Urinary bladder (tissue), 3 donors: ENCODE measurements at regions not wholly inside any gene's neighbourhood (a gene's known extent, or its start where the extent isn't known, plus 50 kb on each side); places are given as distances from the start of the nearest gene placed in this dataset.

ENCODE experiments used
- DNase-seq: peaks from one replicate; pipeline ENCODE4 v3.0.0-alpha.2; 2015; ENCODE audit errors: extremely low spot score
- H3K27ac ChIP-seq: one replicate; pipeline ENCODE4 v1.5.1; 2013; ENCODE audit warnings: low read depth, mild to moderate bottlenecking, moderate library complexity
- H3K36me3 ChIP-seq: one replicate; pipeline ENCODE4 v1.6.1; 2013; ENCODE audit warnings: mild to moderate bottlenecking, moderate library complexity; ENCODE audit not compliant: insufficient read depth
- H3K4me1 ChIP-seq: one replicate; pipeline ENCODE4 v1.6.1; 2013; ENCODE audit warnings: mild to moderate bottlenecking, moderate library complexity; ENCODE audit not compliant: insufficient read depth
- H3K4me3 ChIP-seq: one replicate; pipeline ENCODE4 v1.5.1; 2013; ENCODE audit warnings: low read depth, low read length
- WGBS: extraction: QIAGEN DNeasy Blood & Tissue Kit; methylation state at CpG from one replicate; pipeline ENCODE4 v1.1.7; 2013; 5-methylcytosine and 5-hydroxymethylcytosine counted together
- donor health status: healthy with polysubstance abuse.
- donor health status: healthy.

DNA sequence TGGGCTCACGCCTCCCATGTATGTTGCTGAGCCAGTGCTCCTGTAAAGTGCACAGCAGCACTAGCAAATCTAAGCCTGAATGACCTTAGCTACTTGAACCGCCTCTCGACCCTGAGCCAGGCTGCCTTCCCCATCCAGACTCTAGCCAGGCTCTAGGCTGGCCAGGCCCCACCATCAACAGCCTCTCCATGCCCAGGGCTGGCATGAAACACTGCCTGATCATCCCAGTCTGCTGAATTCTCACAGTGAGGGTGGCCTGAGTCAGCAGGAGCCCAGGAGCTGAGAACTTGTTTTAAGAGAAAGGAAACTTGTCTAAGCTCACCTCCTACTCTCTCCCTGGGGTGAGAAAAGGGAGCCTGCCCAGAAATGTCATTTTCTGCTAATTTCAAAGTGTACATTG, 733.3 kb downstream of the PTPRU start:
- H3K4me1 ChIP-seq = no peaks in the 10 kb centered on the region
- no peak overlapping the region for H3K27ac ChIP-seq
- WGBS = 74% methylated on average over 3 of the region's 3 CpGs
- no peaks in the 10 kb centered on the region for H3K36me3 ChIP-seq
- no peak overlapping the region for H3K4me3 ChIP-seq
- DNase-seq = no peak

DNA sequence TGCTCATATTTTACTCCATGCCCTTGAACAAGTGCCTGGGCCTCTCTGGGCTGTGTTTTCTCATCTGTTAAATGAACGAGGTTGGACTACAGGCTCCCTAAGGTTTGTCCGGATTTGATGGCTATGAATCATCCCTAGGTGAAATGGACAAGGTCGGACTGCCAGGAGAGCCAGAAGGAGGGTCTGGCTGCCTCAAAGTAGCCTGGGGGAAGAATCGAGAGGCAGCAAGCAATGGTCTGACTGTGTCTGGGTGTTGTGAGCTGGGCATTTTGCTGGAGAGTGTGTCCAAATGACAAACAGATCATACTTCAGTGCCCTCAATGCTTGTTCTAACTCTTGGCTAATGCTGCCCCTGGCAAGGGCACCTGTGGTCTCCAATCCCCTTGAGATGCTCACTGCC, 730.9 kb downstream of the PTPRU start:
- Histone ChIP-seq H3K27ac (no peak overlapping the region), H3K4me1 (no peaks in the 10 kb centered on the region), H3K4me3 (no peak overlapping the region), H3K36me3 (no peaks in the 10 kb centered on the region)
- DNase-seq = no peak
- 57% methylated on average over 4 of the region's 4 CpGs for WGBS

DNA sequence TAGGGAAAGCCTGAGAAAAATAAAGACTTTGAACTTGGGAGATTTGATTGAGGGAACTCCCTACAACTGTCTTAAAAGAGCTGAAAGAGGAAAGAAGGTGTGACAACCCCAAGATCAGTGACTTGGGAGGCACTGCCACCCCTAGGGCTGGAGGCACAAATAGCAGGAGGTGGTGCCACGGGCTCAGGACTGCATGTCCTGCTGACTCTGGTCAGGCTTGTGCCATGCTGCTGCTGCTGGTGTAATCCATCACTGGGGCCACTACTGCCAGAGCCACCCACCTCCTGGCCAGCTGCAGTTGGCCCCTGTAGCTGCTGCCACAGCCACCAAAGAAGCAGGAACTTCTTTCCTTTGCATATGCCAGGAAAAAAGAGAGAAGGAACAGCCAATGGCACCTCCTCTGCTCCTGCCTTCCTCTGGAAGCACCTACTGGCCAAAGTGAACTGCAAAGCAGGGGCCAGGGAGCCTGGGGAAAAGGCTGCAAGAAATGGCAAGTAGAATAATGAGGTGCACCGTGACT, 730.3 kb downstream of the PTPRU start:
- Histone ChIP-seq H3K4me1 (no peaks in the 10 kb centered on the region), H3K27ac (no peak overlapping the region), H3K4me3 (no peak overlapping the region), H3K36me3 (no peaks in the 10 kb centered on the region)
- WGBS = 70% methylated on average over 2 of the region's 2 CpGs
- no peak for DNase-seq

DNA sequence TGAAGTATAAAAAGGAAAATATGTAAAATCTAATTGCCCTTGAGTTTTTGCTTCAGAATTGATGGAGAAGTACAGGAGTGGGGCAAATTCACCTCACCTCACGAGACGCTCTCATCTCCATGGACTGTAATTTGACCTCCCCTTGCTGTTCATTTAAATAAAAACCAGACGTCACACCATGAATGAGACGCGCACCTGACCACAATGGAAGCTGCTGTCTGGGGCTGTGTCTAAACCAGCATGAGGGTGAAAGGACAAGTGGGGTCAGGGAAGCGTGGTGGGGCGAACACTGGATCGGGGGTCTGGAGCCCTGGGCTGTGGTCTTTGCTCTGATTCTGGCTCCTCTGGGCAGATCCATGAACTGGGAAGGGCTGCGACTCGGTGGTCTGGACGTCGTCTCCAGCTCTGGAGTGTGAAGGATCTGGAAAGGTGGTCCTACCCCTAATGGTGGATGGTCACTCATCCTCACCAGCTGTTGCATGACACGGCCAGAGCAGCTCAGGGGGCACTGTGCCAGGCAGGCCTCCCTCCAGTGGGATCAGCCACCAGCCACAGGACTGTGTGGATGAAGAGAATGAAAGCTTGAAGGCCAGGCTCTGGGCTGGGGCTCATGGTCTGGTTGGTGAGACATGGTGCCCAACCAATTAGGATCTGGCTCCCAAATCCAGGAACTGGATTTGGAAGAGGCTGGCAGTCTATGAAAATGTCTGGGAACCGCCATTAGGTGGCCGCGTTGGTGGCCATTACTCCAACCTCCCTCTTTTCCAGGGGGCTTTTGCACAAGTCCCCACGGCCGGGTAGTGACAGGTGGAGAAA, 728.6 kb downstream of the PTPRU start:
- no peaks in the 10 kb centered on the region for H3K4me1 ChIP-seq
- H3K36me3 ChIP-seq = no peaks in the 10 kb centered on the region
- H3K4me3 ChIP-seq = no peak overlapping the region
- no peak overlapping the region for H3K27ac ChIP-seq
- 68% methylated on average over 18 of the region's 18 CpGs for WGBS
- no peak for DNase-seq

GRCh38 chr1:29963946-29964345, 727.6 kb downstream of the PTPRU start:
- 67% methylated on average over 7 of the region's 7 CpGs for WGBS
- no peaks in the 10 kb centered on the region for H3K4me1 ChIP-seq
- H3K36me3 ChIP-seq = no peaks in the 10 kb centered on the region
- H3K4me3 ChIP-seq = no peak overlapping the region
- no peak overlapping the region for H3K27ac ChIP-seq
- DNase-seq = no peak

DNA sequence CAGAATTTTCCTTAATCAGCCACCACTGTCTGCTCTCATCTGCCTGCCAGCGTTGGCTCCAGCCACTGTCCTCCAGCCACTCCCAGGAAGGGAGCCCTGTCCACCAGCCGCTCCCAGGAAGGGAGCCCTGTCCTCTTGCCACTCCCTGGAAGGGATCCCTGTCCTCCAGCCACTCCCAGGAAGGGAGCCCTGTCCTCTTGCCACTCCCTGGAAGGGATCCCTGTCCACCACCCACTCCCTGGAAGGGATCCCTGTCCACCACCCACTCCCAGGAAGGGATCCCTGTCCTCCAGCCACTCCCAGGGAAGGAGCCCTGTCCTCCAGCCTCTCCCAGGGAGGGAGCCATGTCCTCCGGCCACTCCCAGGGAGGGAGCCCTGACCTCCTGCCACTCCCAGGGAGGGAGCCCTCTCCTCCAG, 726.5 kb downstream of the PTPRU start:
- 55% methylated on average over 3 of the region's 3 CpGs for WGBS
- no peaks in the 10 kb centered on the region for H3K4me1 ChIP-seq
- DNase-seq = no peak
- no peak overlapping the region for H3K4me3 ChIP-seq
- H3K27ac ChIP-seq = no peak overlapping the region
- no peaks in the 10 kb centered on the region for H3K36me3 ChIP-seq

DNA sequence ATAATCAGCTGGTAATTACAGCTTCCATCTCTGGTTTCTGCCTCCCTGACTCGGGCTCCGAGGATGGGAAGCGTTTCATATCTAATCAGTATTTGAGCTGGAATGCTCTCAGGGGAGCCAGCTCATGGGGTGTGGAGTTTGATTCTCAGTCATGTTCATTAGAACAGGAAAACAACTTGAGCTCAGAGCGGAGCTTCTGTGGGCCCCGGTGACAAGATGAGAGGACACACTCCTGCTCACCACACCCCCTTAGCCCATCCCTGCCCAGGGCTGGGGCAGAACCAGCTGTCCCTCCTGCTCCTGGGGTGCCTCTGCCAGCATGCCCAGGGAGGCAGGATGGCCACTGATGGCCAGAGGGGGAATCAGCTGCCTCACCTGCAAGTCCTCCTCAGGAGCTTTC, 726.0 kb downstream of the PTPRU start:
- no peak overlapping the region for H3K4me3 ChIP-seq
- H3K27ac ChIP-seq = no peak overlapping the region
- WGBS = 38% methylated on average over 5 of the region's 5 CpGs
- H3K4me1 ChIP-seq = no peaks in the 10 kb centered on the region
- no peak for DNase-seq
- no peaks in the 10 kb centered on the region for H3K36me3 ChIP-seq

- Histone ChIP-seq H3K4me3 (no peak overlapping the region), H3K27ac (no peak overlapping the region), H3K36me3 (no peaks in the 10 kb centered on the region), H3K4me1 (no peaks in the 10 kb centered on the region)
- WGBS = 69% methylated on average over 8 of the region's 8 CpGs
- no peak for DNase-seq
These were observed 725.2 kb downstream of the PTPRU start for GRCh38 chr1:29961293-29962059.

GRCh38 chr1:29960876-29961275, 724.6 kb downstream of the PTPRU start:
- Histone ChIP-seq H3K4me3 (no peak overlapping the region), H3K4me1 (no peaks in the 10 kb centered on the region), H3K27ac (no peak overlapping the region), H3K36me3 (no peaks in the 10 kb centered on the region)
- no peak for DNase-seq
- WGBS = 35% methylated on average over 10 of the region's 10 CpGs

DNA sequence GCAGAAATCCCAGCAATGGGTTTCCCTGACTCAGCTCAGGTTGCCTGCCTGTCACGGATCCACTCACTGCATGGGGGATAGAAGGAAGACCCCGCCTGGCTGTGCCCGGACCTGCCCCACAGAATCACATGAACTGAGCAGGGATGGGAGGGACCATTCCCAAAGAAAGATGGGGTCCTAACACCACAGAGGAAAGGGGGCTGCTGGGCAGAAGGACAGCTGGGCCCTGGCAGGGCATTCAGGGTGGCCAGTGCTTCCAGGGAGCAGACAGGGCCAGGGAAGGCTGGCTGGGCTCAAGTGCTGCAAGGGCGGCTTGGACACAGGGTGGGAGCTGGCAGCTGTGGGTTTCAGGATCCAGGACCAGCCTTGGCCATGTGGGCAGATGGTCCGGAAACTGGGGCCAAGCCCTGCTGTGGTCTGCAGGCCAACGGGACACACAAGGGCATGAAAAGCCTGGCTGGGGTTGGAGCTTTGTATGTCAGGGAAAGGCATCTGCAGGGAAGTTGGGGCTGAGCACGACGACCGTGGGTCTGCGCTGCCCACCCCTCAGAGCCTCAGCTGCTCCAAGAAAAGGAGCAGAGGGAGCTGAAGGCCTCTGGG, 723.9 kb downstream of the PTPRU start:
- WGBS = 63% methylated on average over 10 of the region's 10 CpGs
- Histone ChIP-seq H3K4me3 (no peak overlapping the region), H3K36me3 (no peaks in the 10 kb centered on the region), H3K27ac (no peak overlapping the region), H3K4me1 (no peaks in the 10 kb centered on the region)
- DNase-seq = no peak

- Histone ChIP-seq H3K4me3 (no peak overlapping the region), H3K27ac (no peak overlapping the region), H3K36me3 (no peaks in the 10 kb centered on the region), H3K4me1 (no peaks in the 10 kb centered on the region)
- no peak for DNase-seq
- WGBS = 80% methylated on average over 4 of the region's 4 CpGs
These were observed 723.0 kb downstream of the PTPRU start for GRCh38 chr1:29959356-29959755.

GRCh38 chr1:29958271-29958670, 721.9 kb downstream of the PTPRU start:
- no peaks in the 10 kb centered on the region for H3K4me1 ChIP-seq
- 87% methylated on average over 5 of the region's 5 CpGs for WGBS
- no peak overlapping the region for H3K4me3 ChIP-seq
- no peak for DNase-seq
- no peak overlapping the region for H3K27ac ChIP-seq
- no peaks in the 10 kb centered on the region for H3K36me3 ChIP-seq

- Histone ChIP-seq H3K36me3 (no peaks in the 10 kb centered on the region), H3K4me3 (no peak overlapping the region), H3K4me1 (no peaks in the 10 kb centered on the region), H3K27ac (no peak overlapping the region)
- WGBS = 81% methylated on average over 4 of the region's 4 CpGs
- DNase-seq = no peak
These were observed 720.2 kb downstream of the PTPRU start for GRCh38 chr1:29956349-29957030.
